K562 (cell line): ENCODE measurements at regions not wholly inside any gene's neighbourhood (a gene's known extent, or its start where the extent isn't known, plus 50 kb on each side); places are given as distances from the start of the nearest gene placed in this dataset.

Source experiments
- ARID1B ChIP-seq: fragments of 450-650 bp; IDR thresholded peaks from 2 replicates; pipeline ENCODE4 v1.6.1; 2016; ENCODE audit warnings: antibody characterized with exemption, mild to moderate bottlenecking, inconsistent platforms
- BCOR ChIP-seq: fragments of 450-650 bp; IDR thresholded peaks from 2 replicates; pipeline ENCODE4 v1.6.1; 2016
- CEBPB ChIP-seq: fragments of 450-650 bp; IDR thresholded peaks from 2 replicates; pipeline ENCODE4 v1.6.1; 2016; ENCODE audit warnings: missing genetic modification characterization, missing compliant biosample characterization
- MXI1 ChIP-seq: IDR thresholded peaks from 2 replicates; pipeline ENCODE4 v1.6.1; 2011; ENCODE audit warnings: low read depth, mild to moderate bottlenecking, improper control_type of control experiment, low read length
- MYBL2 ChIP-seq, 2 experiments: fragments of 450-650 bp in 1 of 2; sonication (generic) in 1 of 2; formaldehyde crosslinking in 1 of 2; IDR thresholded peaks; 2 replicates each; pipeline versions ENCODE4 v1.6.1 to v1.8.1; 2017 to 2022; ENCODE audit warnings: borderline replicate concordance in 1 of 2, inconsistent platforms in 1 of 2, low read depth in 1 of 2, mild to moderate bottlenecking in 1 of 2, missing genetic modification reagents in 1 of 2, moderate library complexity in 1 of 2
- TF ChIP-seq, protein P1 (sequence below): fragments of 250-450 bp; sonication (Bioruptor Pico); IDR thresholded peaks from 2 replicates; pipeline ENCODE4 v1.4.0; 2020

DNA sequence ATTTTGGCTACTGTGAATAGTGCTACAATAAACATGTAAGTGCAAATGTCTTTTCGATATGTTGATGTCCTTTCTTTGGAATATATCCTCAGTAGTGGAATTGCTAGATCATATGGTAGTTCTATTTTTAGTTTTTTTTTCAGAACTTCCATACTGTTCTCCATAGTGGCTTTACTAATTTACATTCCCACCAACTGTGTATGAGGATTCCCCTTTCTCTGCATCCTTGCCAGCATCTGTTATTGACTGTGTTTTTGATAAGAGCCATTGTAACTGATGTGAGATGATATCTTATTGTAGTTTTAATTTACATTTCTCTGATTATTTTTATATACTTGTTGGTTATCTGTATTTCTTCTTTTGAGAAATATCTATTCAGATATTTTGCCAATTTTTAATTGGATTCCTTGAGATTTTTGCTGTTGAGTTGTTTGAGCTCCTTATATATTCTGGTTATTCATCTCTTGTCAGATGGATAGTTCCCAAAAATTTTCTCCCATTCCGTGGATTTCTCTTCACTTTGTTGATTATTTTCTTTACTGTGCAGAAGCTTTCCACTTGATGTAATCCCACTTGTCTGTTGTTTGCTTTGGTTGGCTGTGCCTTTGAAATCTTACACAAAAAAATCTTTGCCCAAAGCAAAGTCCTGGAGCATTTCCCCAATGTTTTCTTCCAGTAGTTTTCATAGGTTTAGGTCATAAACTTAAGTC is 532.3 kb downstream of the PID1 start (continued):
- TF ChIP-seq MXI1 (no peak), ARID1B (no peak), BCOR (no peak), MYBL2 (IDR thresholded peaks at IDR 0.05; ENCODE audit: low read depth) (no peak), MYBL2 (CRISPR knock-in tag; IDR thresholded peaks at IDR 0.05; ENCODE audit: borderline replicate concordance) (no peak), CEBPB (no peak)
- TF ChIP-seq, protein P1, sequence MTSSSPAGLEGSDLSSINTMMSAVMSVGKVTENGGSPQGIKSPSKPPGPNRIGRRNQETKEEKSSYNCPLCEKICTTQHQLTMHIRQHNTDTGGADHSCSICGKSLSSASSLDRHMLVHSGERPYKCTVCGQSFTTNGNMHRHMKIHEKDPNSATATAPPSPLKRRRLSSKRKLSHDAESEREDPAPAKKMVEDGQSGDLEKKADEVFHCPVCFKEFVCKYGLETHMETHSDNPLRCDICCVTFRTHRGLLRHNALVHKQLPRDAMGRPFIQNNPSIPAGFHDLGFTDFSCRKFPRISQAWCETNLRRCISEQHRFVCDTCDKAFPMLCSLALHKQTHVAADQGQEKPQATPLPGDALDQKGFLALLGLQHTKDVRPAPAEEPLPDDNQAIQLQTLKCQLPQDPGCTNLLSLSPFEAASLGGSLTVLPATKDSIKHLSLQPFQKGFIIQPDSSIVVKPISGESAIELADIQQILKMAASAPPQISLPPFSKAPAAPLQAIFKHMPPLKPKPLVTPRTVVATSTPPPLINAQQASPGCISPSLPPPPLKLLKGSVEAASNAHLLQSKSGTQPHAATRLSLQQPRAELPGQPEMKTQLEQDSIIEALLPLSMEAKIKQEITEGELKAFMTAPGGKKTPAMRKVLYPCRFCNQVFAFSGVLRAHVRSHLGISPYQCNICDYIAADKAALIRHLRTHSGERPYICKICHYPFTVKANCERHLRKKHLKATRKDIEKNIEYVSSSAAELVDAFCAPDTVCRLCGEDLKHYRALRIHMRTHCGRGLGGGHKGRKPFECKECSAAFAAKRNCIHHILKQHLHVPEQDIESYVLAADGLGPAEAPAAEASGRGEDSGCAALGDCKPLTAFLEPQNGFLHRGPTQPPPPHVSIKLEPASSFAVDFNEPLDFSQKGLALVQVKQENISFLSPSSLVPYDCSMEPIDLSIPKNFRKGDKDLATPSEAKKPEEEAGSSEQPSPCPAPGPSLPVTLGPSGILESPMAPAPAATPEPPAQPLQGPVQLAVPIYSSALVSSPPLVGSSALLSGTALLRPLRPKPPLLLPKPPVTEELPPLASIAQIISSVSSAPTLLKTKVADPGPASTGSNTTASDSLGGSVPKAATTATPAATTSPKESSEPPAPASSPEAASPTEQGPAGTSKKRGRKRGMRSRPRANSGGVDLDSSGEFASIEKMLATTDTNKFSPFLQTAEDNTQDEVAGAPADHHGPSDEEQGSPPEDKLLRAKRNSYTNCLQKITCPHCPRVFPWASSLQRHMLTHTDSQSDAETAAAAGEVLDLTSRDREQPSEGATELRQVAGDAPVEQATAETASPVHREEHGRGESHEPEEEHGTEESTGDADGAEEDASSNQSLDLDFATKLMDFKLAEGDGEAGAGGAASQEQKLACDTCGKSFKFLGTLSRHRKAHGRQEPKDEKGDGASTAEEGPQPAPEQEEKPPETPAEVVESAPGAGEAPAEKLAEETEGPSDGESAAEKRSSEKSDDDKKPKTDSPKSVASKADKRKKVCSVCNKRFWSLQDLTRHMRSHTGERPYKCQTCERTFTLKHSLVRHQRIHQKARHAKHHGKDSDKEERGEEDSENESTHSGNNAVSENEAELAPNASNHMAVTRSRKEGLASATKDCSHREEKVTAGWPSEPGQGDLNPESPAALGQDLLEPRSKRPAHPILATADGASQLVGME (CRISPR knock-in tag) = no peak
